Upper lobe of left lung (tissue), 6 donors: ENCODE measurements at regions not wholly inside any gene's neighbourhood (a gene's known extent, or its start where the extent isn't known, plus 50 kb on each side); places are given as distances from the start of the nearest gene placed in this dataset.

Experiments
- ATAC-seq, 2 donors: fragments of 200-7000 bp; cut with Tn5 transposase; one replicate each; pipeline ENCODE4 v1.9.1; 2022; ENCODE audit warnings: mild to moderate bottlenecking in 2 of 2, moderate library complexity in 2 of 2; ENCODE audit not compliant: low FRiP score in 2 of 2
- DNase-seq, 2 donors: peaks; one replicate each; pipeline ENCODE4 v3.0.0-alpha.2; 2019 to 2020
- H3K27ac ChIP-seq, 4 donors: fragments of 200-600 bp; sonication (generic); one replicate each; pipeline ENCODE4 v1.5.1; 2016 to 2019
- H3K27me3 ChIP-seq, 4 donors: fragments of 200-600 bp; sonication (generic); one replicate each; pipeline ENCODE4 v1.5.1; 2017 to 2019
- H3K36me3 ChIP-seq, 4 donors: fragments of 200-600 bp; sonication (generic); one replicate each; pipeline ENCODE4 v1.5.1; 2016 to 2019
- H3K4me1 ChIP-seq, 4 donors: fragments of 200-600 bp; sonication (generic); one replicate each; pipeline ENCODE4 v1.5.1; 2018 to 2019
- H3K4me3 ChIP-seq, 4 donors: fragments of 200-600 bp; sonication (generic); one replicate each; pipeline ENCODE4 v1.5.1; 2017 to 2019; ENCODE audit warnings: mild to moderate bottlenecking in 2 of 4, moderate library complexity in 1 of 4
- H3K9me3 ChIP-seq, 4 donors: fragments of 200-600 bp; sonication (generic); one replicate each; pipeline ENCODE4 v1.5.1; 2018 to 2019
- CTCF ChIP-seq, 6 experiments: fragments of 450-650 bp in 4 of 6; fragments of 200-600 bp in 2 of 6; sonication (generic) in 2 of 6; IDR thresholded peaks; one replicate each; pipeline ENCODE4 v1.5.1; 2016 to 2019; ENCODE audit warnings: antibody characterized with exemption in 6 of 6
- EP300 ChIP-seq, 4 donors: sonication (generic); formaldehyde crosslinking; IDR thresholded peaks; one replicate each; pipeline ENCODE4 v1.5.1; 2017; ENCODE audit warnings: antibody characterized with exemption in 4 of 4, control low read depth in 2 of 4
- POLR2A ChIP-seq, 4 donors: fragments of 450-650 bp; IDR thresholded peaks; one replicate each; pipeline ENCODE4 v1.5.1; 2016 to 2017; ENCODE audit warnings: antibody characterized with exemption in 4 of 4, mild to moderate bottlenecking in 2 of 4
- POLR2AphosphoS5 ChIP-seq, 2 donors: sonication (generic); formaldehyde crosslinking; IDR thresholded peaks; one replicate each; pipeline ENCODE4 v1.5.1; 2017; ENCODE audit warnings: antibody characterized with exemption in 2 of 2
- WGBS, 2 donors: methylation state at CpG; one replicate each; pipeline ENCODE4 v1.1.5; 2017 to 2018; 5-methylcytosine and 5-hydroxymethylcytosine counted together
- donor health status: DM: no; HTN: no; CAD: no; lungs with moderate emphysema.
- donor health status: DM: no; HTN: yes; CAD: no; lungs with severe emphysema.

GRCh38 chr16:87107201-87107600 is 210.0 kb downstream of the C16orf95 start:
- no peak for DNase-seq
- no peak for ATAC-seq
- Histone ChIP-seq H3K4me3 (no peak overlapping the region), H3K4me1 (no peaks in the 10 kb centered on the region), H3K27me3 (no peaks in the 10 kb centered on the region), H3K36me3 (no peaks in the 10 kb centered on the region), H3K9me3 (no peaks in the 10 kb centered on the region), H3K27ac (no peak overlapping the region)
- 87 to 88% methylated on average over 2 of the region's 2 CpGs for WGBS, 2 donors
- TF ChIP-seq CTCF (IDR thresholded peaks at IDR 0.05) = no peak
- no peak for TF ChIP-seq POLR2A (IDR thresholded peaks at IDR 0.05)
- TF ChIP-seq POLR2AphosphoS5 (IDR thresholded peaks at IDR 0.05) = no peak
- no peak for TF ChIP-seq EP300 (IDR thresholded peaks at IDR 0.05)

- Histone ChIP-seq H3K4me3 (no peak overlapping the region), H3K9me3 (no peaks in the 10 kb centered on the region), H3K27ac (no peak overlapping the region), H3K4me1 (no peaks in the 10 kb centered on the region), H3K27me3 (no peaks in the 10 kb centered on the region), H3K36me3 (no peaks in the 10 kb centered on the region)
- ATAC-seq (no peak), DNase-seq (no peak)
- 72 to 77% methylated on average over 4 of the region's 4 CpGs for WGBS, 2 donors
- TF ChIP-seq POLR2A (IDR thresholded peaks at IDR 0.05) = no peak
- TF ChIP-seq POLR2AphosphoS5 (IDR thresholded peaks at IDR 0.05) = no peak
- no peak for TF ChIP-seq EP300 (IDR thresholded peaks at IDR 0.05)
- TF ChIP-seq CTCF (IDR thresholded peaks at IDR 0.05) = no peak
Observed at GRCh38 chr16:87108278-87108677, 208.9 kb downstream of the C16orf95 start.

GRCh38 chr16:87108941-87109340 is 208.3 kb downstream of the C16orf95 start:
- Histone ChIP-seq H3K4me1 (no peaks in the 10 kb centered on the region), H3K27me3 (no peaks in the 10 kb centered on the region), H3K36me3 (no peaks in the 10 kb centered on the region), H3K4me3 (no peak overlapping the region), H3K9me3 (no peaks in the 10 kb centered on the region), H3K27ac (no peak overlapping the region)
- DNase-seq = no peak
- TF ChIP-seq EP300 (IDR thresholded peaks at IDR 0.05) = no peak
- no peak for TF ChIP-seq POLR2AphosphoS5 (IDR thresholded peaks at IDR 0.05)
- TF ChIP-seq POLR2A (IDR thresholded peaks at IDR 0.05) = no peak
- no peak for TF ChIP-seq CTCF (IDR thresholded peaks at IDR 0.05)
- ATAC-seq = no peak
- WGBS, 2 donors = 80 to 100% methylated on average over 1 of the region's 1 CpG

- Histone ChIP-seq H3K9me3 (no peaks in the 10 kb centered on the region), H3K36me3 (no peaks in the 10 kb centered on the region), H3K27me3 (no peaks in the 10 kb centered on the region), H3K4me3 (no peak overlapping the region), H3K4me1 (no peaks in the 10 kb centered on the region), H3K27ac (no peak overlapping the region)
- 85 to 92% methylated on average over 5 of the region's 5 CpGs for WGBS, 2 donors
- no peak for DNase-seq
- peak in 1 of 2 donors; percentile 57 for ATAC-seq
- TF ChIP-seq CTCF (IDR thresholded peaks at IDR 0.05) (no peak), POLR2A (IDR thresholded peaks at IDR 0.05) (no peak), POLR2AphosphoS5 (IDR thresholded peaks at IDR 0.05) (no peak), EP300 (IDR thresholded peaks at IDR 0.05) (no peak)
Observed at GRCh38 chr16:87114832-87115231, 202.4 kb downstream of the C16orf95 start.

- Histone ChIP-seq H3K27me3 (no peaks in the 10 kb centered on the region), H3K9me3 (no peaks in the 10 kb centered on the region), H3K4me1 (no peaks in the 10 kb centered on the region), H3K27ac (no peak overlapping the region), H3K36me3 (no peaks in the 10 kb centered on the region), H3K4me3 (no peak overlapping the region)
- DNase-seq (no peak), ATAC-seq (no peak)
- no peak for TF ChIP-seq POLR2A (IDR thresholded peaks at IDR 0.05)
- WGBS, 2 donors = 63 to 76% methylated on average over 6 of the region's 6 CpGs
Observed at GRCh38 chr16:87115646-87116045, 201.5 kb downstream of the C16orf95 start.
